Astrocyte of the hippocampus (primary cell): ENCODE measurements at regions not wholly inside any gene's neighbourhood (a gene's known extent, or its start where the extent isn't known, plus 50 kb on each side); places are given as distances from the start of the nearest gene placed in this dataset.
A peak's percentile ranks its signal among the peaks of the same experiment; 100 is the strongest.

Experiments
- DNase-seq: peaks from one replicate; pipeline ENCODE4 v3.0.0; 2011; ENCODE audit warnings: low read depth, low spot score

GRCh38 chr16:27718201-27719105 is 168.5 kb downstream of the KATNIP start:
- peak; percentile 59 for DNase-seq

DNA sequence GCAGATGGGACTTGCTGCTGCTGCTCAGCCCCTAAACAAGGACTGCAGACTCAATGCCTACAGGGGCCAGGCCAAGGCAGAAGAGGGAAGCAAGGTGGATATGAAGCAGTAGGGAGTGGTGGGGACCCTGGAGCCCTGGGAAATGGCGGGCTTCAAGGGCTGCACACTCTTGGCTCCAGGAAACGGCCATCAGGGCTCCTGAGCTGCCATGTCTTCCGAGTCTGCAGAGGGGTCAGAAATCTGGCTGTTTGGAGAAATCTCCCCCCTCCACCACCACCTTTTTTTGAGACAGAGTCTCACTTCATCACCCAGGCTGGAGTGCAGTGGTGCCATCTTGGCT is 169.1 kb downstream of the KATNIP start:
- no peak for DNase-seq

- DNase-seq: no peak
Observed at GRCh38 chr16:27720731-27721530, 171.0 kb downstream of the KATNIP start.

DNA sequence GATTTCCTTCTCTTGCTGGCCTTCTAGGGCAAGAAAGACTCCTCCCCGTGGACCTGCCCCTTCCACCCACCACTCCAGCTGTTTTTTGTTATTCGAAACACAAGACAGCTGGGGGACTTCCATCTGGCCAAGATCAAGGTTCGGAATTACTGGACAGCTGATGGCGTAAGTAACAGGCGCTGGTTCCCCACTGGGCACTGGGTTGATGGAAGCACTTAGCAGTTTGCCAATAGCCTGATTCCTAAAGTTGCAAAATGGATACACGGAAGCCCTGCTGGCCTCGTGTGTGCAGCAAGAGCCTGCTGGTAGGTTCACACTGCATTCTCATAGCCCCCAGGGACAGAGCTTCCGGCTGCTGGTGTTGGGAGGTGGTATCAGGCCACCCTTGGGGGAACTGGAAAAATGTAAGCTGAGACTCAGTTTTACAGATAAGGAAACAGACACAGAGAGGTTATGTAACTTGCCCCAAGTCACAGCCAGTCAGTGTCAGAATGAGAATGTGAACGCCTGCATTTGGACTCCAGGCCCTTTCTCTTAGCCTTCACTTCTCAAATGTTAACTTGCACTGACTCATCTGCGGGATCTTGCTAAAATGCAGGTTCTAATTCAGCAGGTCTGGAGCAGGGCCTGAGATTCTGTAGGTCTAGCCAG is 171.7 kb downstream of the KATNIP start:
- DNase-seq: no peak

DNA sequence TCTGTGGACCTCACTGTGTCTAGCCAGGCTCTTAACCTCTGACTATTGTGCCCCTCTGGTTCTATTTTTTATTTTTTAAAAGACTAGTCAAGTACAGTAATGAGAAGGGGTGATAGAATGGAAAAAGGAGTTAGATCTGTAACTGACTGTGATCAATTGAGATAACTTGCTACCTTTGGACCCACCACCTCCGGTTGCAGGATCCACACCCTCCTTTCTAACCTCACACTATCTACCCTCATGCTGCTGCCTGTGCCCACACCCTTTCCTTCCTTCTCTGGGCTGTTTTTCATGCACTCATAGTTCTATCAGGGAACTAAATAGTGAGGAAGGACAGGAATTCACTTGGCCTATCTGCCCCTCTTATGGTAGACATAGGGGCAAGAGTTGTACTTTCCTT is 172.3 kb downstream of the KATNIP start:
- DNase-seq: no peak

DNA sequence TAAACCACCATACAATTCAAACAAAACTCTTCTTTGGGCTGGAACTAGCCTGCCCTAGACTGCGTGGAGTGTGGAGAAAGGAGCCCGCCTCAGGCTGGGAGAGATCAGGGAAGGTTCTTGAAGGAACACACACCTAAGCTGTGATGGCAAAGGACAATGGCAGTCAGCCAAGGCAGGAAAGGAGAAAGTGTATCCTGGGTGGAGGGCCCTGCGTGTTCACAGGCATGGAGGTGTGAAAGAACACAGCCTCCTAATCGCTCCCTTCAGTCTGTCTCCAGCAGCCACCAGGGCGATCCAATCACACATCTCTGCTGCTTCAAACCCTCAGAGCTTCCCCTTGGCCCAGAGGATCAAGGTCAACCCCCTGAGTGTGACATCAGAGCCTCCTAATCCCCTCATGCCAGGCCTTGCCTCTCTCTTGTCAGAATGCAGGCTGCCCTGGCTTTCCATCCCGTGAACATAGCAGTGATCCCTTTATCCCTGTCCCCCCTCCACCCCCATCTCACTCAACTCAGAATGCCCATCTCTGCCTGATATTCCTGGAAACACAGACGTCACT is 173.0 kb downstream of the KATNIP start:
- DNase-seq: no peak

DNA sequence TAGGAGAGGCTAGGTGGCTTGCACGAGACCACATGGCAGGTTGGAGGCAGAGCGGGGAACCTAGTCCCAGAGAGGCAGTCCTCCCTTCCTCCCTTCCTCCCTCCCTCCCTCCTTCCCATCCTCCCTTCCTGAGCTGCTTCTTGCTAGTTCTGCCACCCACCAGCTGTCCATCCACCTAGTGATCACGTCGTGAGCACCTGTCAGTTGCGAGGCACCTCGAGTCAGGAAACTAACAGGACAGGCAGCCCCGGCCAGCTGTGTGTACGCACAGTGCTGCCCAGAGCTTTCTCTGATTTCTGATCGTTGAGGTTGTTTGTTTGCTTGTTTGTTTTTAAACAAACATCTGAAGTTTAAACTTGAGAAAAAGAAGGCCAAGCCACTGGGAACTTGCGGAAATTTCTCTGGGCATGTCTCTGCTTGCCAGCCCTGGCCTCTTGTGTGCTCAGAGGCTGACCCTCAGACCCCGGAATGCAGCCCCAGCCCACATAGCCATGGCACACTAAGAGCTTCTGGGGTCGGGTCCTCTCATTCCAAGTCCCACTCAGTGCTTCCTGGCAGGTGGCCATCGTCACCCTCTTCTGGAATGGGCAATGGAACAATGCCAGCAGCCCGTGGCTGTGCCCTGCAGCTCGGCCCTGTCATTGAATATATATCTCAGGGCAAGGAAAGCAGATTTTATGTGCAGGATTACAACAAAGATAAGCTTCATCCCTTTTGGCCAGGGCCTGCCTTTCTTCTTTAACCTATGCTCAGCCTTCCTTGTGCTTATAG is 174.0 kb downstream of the KATNIP start:
- peak; percentile 48 for DNase-seq

GRCh38 chr16:27724482-27725235 is 174.7 kb downstream of the KATNIP start:
- DNase-seq: no peak

GRCh38 chr16:27725236-27726000 is 175.5 kb downstream of the KATNIP start:
- no peak for DNase-seq

DNA sequence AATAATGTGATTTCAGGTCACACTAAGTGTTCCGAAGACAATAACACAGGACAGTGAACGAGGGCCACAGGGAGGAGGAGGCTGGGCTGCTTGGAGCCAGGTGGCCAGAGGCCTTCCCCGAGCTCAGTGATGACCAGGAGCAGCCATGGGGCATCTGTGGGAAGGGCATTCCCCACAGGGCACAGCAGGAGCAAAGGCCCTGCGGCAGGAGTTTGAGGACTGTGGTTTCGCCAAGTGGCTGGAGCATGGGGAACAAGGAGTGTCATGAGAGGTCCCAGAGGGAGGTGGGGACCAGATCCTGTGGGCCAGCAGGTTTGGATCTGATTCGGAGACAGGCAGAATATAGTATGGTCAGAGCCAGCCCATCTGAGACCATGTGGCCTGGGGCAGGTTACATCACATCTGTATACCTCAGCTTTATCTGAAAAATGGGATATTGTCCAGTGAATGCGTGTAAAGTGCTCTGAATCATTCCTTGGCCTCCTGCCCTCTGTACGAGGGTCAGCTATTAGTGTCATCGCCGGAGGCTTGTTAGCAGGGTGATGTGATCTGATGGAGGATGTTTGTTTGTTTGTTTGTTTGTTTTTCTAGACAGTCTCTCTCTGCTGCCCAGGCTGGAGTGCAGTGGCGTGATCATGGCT is 176.8 kb downstream of the KATNIP start:
- DNase-seq: peak; percentile 68

DNA sequence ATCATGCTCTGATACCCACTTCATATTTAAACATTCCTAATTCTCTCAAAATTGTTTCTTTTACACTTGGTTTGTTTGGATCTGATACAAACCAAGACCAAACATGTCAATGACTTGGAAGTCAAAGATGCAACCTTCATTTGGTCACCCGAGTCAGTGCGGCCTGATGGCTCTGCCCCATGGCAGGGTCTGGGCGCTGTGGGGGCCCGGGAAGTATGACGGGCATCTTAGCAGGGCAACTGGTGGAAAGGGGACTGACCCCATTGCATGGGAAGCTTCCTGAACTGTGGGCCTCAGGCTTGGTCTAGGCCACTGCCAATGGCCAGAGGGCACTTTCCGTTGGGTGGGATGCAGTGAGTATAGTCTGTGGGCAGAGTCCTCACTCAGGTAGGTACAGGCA is 178.0 kb downstream of the KATNIP start:
- DNase-seq: no peak

DNA sequence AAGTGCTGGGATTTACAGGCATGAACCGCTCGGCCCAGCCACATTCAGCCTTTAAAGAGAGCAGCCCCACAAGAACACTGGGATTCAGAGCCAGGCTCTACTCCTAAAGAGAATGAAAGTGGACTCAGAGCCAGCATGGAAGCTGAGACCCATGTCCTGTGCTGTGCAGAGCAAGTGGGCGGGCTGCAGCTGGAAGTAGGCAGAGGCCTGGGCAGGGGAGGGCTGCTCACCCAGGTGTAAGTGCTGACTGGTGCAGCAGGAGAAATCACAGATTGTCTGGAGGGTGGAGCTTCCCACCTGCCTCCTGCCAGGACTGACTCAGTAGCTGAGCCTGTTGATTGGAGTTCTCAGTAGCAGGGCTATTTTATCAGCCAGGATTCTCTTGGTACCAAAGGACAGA is 178.7 kb downstream of the KATNIP start:
- DNase-seq: no peak

GRCh38 chr16:27729516-27730304 is 179.8 kb downstream of the KATNIP start:
- DNase-seq: no peak

DNA sequence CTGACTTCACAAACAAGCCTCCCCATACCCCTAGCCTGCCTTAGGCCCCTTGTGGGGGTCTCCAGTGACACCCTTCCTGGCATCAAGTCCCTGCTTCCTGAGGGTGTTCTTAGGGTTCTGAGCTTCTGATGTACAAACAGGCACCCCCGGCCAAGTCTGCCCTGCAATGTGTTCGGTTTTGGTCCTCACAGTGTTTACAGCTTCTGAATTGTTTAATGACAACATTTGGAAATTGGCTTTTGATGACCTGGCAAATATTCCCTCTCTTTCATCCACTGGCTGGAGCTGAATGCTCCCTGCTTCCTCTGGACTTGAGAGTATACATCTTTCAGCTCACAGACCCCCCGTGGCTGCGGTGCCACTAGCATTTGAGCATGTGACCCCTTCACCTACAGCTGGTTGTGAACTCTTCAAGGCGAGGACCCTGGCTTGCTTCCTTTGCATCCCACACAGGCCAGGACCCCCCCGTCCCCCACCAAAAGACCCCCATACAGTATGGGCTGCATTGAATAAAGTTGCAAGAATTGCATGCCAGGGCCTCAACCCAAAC is 180.8 kb downstream of the KATNIP start:
- DNase-seq: no peak

GRCh38 chr16:27735031-27735430 is 185.1 kb downstream of the KATNIP start:
- no peak for DNase-seq

DNA sequence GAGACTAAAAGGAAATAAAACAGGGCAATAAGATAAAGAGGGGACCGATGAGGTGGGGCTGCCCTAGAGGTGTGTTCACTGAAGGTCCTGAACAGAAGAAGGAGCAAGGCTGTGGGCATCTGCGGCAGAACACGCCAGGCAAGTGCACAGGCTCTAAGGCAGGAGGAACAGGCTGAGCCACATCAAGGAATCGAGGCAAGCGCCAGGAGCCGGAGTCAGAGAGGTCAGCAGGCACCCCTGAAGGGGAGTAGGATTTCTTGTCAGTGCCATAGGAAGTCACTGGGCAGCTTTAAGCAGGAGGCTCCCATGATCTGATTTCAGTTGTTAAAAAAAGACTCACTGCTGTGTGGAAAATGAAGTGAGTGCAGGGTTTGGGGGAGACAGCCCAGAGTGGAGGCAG is 186.5 kb downstream of the KATNIP start:
- DNase-seq: no peak

GRCh38 chr16:27737513-27737912 is 187.6 kb downstream of the KATNIP start:
- no peak for DNase-seq
